Psoas muscle (tissue), 7 donors: ENCODE measurements at regions not wholly inside any gene's neighbourhood (a gene's known extent, or its start where the extent isn't known, plus 50 kb on each side); places are given as distances from the start of the nearest gene placed in this dataset.

Experiments used
- ATAC-seq, 4 donors: fragments of 200-7000 bp; cut with Tn5 transposase; one replicate each; pipeline ENCODE4 v1.9.1; 2020; ENCODE audit warnings: moderate library complexity in 3 of 4, mild to moderate bottlenecking in 2 of 4
- DNase-seq, 2 donors: peaks; one replicate each; pipeline ENCODE4 v3.0.0-alpha.2; 2020
- H3K27ac ChIP-seq: fragments of 200-600 bp; one replicate; pipeline ENCODE4 v1.8.0; 2022
- H3K27me3 ChIP-seq, 3 donors: fragments of 200-600 bp in 1 of 3; one replicate each; pipeline versions ENCODE4 v1.6.1 to v1.8.0; 2013 to 2022; ENCODE audit warnings: low read length in 2 of 3, mild to moderate bottlenecking in 2 of 3, moderate library complexity in 1 of 3; ENCODE audit not compliant: insufficient read depth in 3 of 3
- H3K36me3 ChIP-seq, 2 donors: fragments of 200-600 bp in 1 of 2; one replicate each; pipeline versions ENCODE4 v1.6.1 to v1.8.0; 2013 to 2022; ENCODE audit warnings: low read depth in 1 of 2, mild to moderate bottlenecking in 1 of 2, moderate library complexity in 1 of 2; ENCODE audit not compliant: insufficient read depth in 1 of 2
- H3K4me1 ChIP-seq: fragments of 200-600 bp; one replicate; pipeline ENCODE4 v1.8.0; 2022
- H3K4me3 ChIP-seq: fragments of 200-600 bp; one replicate; pipeline ENCODE4 v1.8.0; 2022; ENCODE audit warnings: mild to moderate bottlenecking
- H3K9me3 ChIP-seq: fragments of 200-600 bp; one replicate; pipeline ENCODE4 v1.8.0; 2022
- WGBS, 3 donors: extraction: QIAGEN DNeasy Blood & Tissue Kit; methylation state at CpG; one replicate each; pipeline versions ENCODE4 v1.1.6 to v1.1.7; 2013; 5-methylcytosine and 5-hydroxymethylcytosine counted together
- intact Hi-C, 2 donors: fragments of 100-400 bp; cut with DNase I; formaldehyde crosslinking; loops; one replicate each; pipeline versions ENCODE4 v1.11.0 to v1.14.2; 2022
- TF ChIP-seq, protein P1 (sequence below): fragments of 200-600 bp; IDR thresholded peaks from one replicate; pipeline ENCODE4 v1.8.0; 2022; ENCODE audit warnings: antibody characterized with exemption
- donor health status: healthy with polysubstance abuse.
- donor health status: DM: no; HTN: no; CAD: no; lungs with moderate emphysema.
- donor health status: Bipolar disorder and iron deficiency.
- donor health status: healthy.
- donor health status: DM: yes; HTN: yes; CAD: no.
- donor health status: DM: no; HTN: no; CAD: no.
- donor health status: DM: yes; HTN: yes; CAD: no.

DNA sequence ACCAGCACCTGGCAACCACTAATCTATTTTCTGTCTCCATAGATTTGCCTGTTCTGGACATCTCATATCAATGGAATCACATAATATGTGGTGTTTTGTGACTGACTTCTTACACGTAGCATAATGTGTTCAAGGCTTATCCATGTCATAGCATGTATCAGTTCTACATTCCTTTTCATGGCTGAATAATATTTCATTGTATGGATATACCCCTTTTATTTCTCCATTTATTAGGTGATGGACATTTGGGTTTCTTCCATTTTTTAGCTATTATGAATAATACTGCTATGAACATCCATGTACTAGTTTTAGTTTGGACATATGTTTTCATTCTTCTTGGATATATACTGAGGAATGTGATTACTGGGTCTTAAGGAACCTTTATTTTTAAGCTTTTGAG is 78.0 kb upstream of the OLIG2 start:
- Histone ChIP-seq H3K27me3 (peaks cover 0 to 2% (median 0%) of the 10 kb centered on the region in 3 donors), H3K27ac (no peak overlapping the region), H3K9me3 (no peaks in the 10 kb centered on the region), H3K36me3 (no peaks in the 10 kb centered on the region), H3K4me3 (no peak overlapping the region), H3K4me1 (no peaks in the 10 kb centered on the region)
- DNase-seq (no peak), ATAC-seq (no peak)
- TF ChIP-seq, protein P1, sequence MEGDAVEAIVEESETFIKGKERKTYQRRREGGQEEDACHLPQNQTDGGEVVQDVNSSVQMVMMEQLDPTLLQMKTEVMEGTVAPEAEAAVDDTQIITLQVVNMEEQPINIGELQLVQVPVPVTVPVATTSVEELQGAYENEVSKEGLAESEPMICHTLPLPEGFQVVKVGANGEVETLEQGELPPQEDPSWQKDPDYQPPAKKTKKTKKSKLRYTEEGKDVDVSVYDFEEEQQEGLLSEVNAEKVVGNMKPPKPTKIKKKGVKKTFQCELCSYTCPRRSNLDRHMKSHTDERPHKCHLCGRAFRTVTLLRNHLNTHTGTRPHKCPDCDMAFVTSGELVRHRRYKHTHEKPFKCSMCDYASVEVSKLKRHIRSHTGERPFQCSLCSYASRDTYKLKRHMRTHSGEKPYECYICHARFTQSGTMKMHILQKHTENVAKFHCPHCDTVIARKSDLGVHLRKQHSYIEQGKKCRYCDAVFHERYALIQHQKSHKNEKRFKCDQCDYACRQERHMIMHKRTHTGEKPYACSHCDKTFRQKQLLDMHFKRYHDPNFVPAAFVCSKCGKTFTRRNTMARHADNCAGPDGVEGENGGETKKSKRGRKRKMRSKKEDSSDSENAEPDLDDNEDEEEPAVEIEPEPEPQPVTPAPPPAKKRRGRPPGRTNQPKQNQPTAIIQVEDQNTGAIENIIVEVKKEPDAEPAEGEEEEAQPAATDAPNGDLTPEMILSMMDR: no peak
- 82 to 86% (median 85%) methylated on average over 1 of the region's 1 CpG for WGBS, 3 donors
- intact Hi-C loops: loop anchor here in 1 of 2 donors (10.0 kb wide), 1 partner anchor 247 kb away; no protein-coding TSS in a partner anchor

DNA sequence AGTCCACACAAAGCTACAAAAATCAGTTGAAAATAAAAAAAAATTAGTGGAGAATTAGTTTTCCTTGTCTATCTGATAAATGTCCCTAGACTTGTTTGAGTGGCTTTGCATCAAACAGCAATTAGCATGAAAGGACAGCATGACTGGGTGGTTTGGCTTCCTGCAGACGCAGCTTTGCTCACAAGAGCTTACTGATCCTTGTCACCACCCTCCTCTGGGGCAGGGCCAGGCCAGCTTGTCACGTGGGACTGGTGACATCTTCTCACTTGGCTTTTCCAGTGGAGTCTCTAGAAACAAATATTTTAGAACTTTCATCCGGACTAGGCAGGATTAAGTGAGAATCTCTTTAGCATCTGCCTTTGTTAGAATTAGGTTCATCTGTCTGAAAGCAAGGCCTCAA is 76.0 kb upstream of the OLIG2 start:
- peaks cover 0 to 17% (median 2%) of the 10 kb centered on the region in 3 donors for H3K27me3 ChIP-seq
- no peaks in the 10 kb centered on the region for H3K36me3 ChIP-seq
- 37 to 46% (median 46%) methylated on average over 3 of the region's 3 CpGs for WGBS, 3 donors
- intact Hi-C loops: loop anchor here in 1 of 2 donors (10.0 kb wide), 1 partner anchor 245 kb away; no protein-coding TSS in a partner anchor
- no peak overlapping the region for H3K27ac ChIP-seq
- ATAC-seq (no peak), DNase-seq (no peak)
- no peaks in the 10 kb centered on the region for H3K9me3 ChIP-seq
- H3K4me3 ChIP-seq: no peak overlapping the region
- TF ChIP-seq, protein P1: no peak
- no peaks in the 10 kb centered on the region for H3K4me1 ChIP-seq

DNA sequence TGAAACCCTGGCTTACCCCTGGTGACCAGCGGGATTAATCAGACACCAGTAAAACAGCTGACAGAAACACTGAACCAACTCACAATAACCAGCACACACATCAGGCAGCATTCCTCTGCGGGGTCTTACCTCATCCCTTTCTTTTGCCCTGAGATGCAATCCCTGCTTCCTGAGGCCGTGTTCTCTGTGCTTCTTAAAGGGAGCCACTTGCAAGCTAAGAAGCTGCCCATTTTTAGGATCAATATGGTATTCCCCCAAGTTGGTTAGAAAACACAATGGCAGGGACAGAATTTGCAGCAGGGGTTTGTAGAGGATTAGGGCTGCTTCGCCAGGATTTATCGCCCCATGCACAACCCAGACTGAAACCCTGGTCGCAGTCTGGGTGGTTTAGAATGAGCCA is 74.7 kb upstream of the OLIG2 start:
- 57 to 70% (median 64%) methylated on average over 6 of the region's 6 CpGs for WGBS, 3 donors
- H3K4me1 ChIP-seq: no peaks in the 10 kb centered on the region
- no peak for DNase-seq
- no peaks in the 10 kb centered on the region for H3K36me3 ChIP-seq
- H3K27me3 ChIP-seq: peaks cover 0 to 29% (median 6%) of the 10 kb centered on the region in 3 donors
- ATAC-seq: no peak
- H3K9me3 ChIP-seq: no peaks in the 10 kb centered on the region
- TF ChIP-seq, protein P1: no peak
- no peak overlapping the region for H3K27ac ChIP-seq
- H3K4me3 ChIP-seq: no peak overlapping the region
- intact Hi-C loops: no loop called here

DNA sequence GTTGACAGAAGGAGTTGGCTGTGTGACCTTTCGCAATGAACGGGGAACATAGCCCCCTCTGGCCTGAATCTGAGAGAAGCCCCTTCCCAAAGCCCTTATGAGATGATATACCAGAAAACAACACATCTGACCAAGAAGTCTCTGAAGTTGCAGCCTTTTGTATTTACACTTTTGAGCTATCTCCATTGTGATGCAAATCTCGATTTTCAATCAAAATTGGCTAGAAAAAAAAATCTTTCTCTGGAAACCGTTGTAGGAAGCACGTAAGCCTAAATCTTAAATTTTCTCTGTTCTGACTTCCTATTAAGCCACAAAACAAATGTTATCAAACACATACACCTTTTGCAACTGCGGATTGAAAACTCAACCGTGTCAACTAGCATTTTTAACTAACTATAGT is 71.4 kb upstream of the OLIG2 start:
- ATAC-seq: no peak
- Histone ChIP-seq H3K4me3 (no peak overlapping the region), H3K36me3 (no peaks in the 10 kb centered on the region), H3K9me3 (no peaks in the 10 kb centered on the region), H3K27ac (no peak overlapping the region), H3K27me3 (peaks cover 0 to 40% (median 8%) of the 10 kb centered on the region in 3 donors), H3K4me1 (no peaks in the 10 kb centered on the region)
- 58 to 60% (median 59%) methylated on average over 7 of the region's 7 CpGs for WGBS, 3 donors
- intact Hi-C loops: no loop called here
- DNase-seq: no peak
- TF ChIP-seq, protein P1: no peak
